Mammary epithelial cell (primary cell): ENCODE measurements at regions not wholly inside any gene's neighbourhood (a gene's known extent, or its start where the extent isn't known, plus 50 kb on each side); places are given as distances from the start of the nearest gene placed in this dataset.

Experiments
- CTCF ChIP-seq, 2 donors: IDR thresholded peaks in 1 of 2; conservative IDR thresholded peaks in 1 of 2; 2 replicates each; pipeline ENCODE4 v1.5.1; 2011 to 2012; ENCODE audit warnings: inconsistent platforms in 2 of 2, low read length in 2 of 2, mild to moderate bottlenecking in 2 of 2, control low read depth in 1 of 2, low read depth in 1 of 2; ENCODE audit not compliant: insufficient read depth in 1 of 2; ENCODE audit errors: extremely low read depth in 1 of 2
- EZH2 ChIP-seq: IDR thresholded peaks from 2 replicates; pipeline ENCODE4 v1.6.1; 2012; ENCODE audit warnings: low read length, inconsistent platforms, borderline replicate concordance

- TF ChIP-seq CTCF (conservative IDR thresholded peaks at IDR 0.05 in 1 of 2, IDR thresholded peaks at IDR 0.05 in 1 of 2; ENCODE audit: extremely low read depth in 1 of 2, insufficient read depth in 1 of 2, low read depth in 1 of 2, low read length in 2 of 2), result no peak
- TF ChIP-seq EZH2, result no peak
Measured at GRCh38 chr3:72190050-72190449, 405.1 kb upstream of the PROK2 start.
